GM21723 (cell line): ENCODE measurements at regions not wholly inside any gene's neighbourhood (a gene's known extent, or its start where the extent isn't known, plus 50 kb on each side); places are given as distances from the start of the nearest gene placed in this dataset.

Source experiments
- ATAC-seq: cut with Tn5 transposase; IDR thresholded peaks from one replicate; pipeline ENCODE4 v1.9.1; 2021; ENCODE audit warnings: mild to moderate bottlenecking, moderate library complexity; ENCODE audit not compliant: unreplicated experiment

- ATAC-seq, result no peak
These were observed 271.4 kb upstream of the NR5A2 start for GRCh38 chr1:199756066-199756465.

- no peak for ATAC-seq
These were observed 268.8 kb upstream of the NR5A2 start for GRCh38 chr1:199758626-199759255.

- no peak for ATAC-seq
These were observed 268.2 kb upstream of the NR5A2 start for GRCh38 chr1:199759268-199759730.

GRCh38 chr1:199762572-199762971, 264.9 kb upstream of the NR5A2 start:
- no peak for ATAC-seq

GRCh38 chr1:199766218-199766792, 261.2 kb upstream of the NR5A2 start:
- ATAC-seq, result no peak

GRCh38 chr1:199767700-199768099, 259.8 kb upstream of the NR5A2 start:
- no peak for ATAC-seq

- ATAC-seq, result no peak
These were observed 252.9 kb upstream of the NR5A2 start for GRCh38 chr1:199774433-199775089.

GRCh38 chr1:199776768-199777497, 250.6 kb upstream of the NR5A2 start:
- no peak for ATAC-seq

GRCh38 chr1:199778324-199778955, 249.1 kb upstream of the NR5A2 start:
- no peak for ATAC-seq

GRCh38 chr1:199780091-199780490, 247.4 kb upstream of the NR5A2 start:
- no peak for ATAC-seq

- no peak for ATAC-seq
These were observed 246.4 kb upstream of the NR5A2 start for GRCh38 chr1:199780948-199781670.

GRCh38 chr1:199784138-199784895, 243.2 kb upstream of the NR5A2 start:
- no peak for ATAC-seq

GRCh38 chr1:199786695-199787094, 240.8 kb upstream of the NR5A2 start:
- ATAC-seq, result no peak

- no peak for ATAC-seq
These were observed 238.4 kb upstream of the NR5A2 start for GRCh38 chr1:199789141-199789540.

- ATAC-seq, result no peak
These were observed 236.0 kb upstream of the NR5A2 start for GRCh38 chr1:199791495-199791894.

GRCh38 chr1:199792874-199793273, 234.6 kb upstream of the NR5A2 start:
- ATAC-seq, result no peak

- no peak for ATAC-seq
These were observed 233.2 kb upstream of the NR5A2 start for GRCh38 chr1:199794105-199794863.

- ATAC-seq, result no peak
These were observed 228.4 kb upstream of the NR5A2 start for GRCh38 chr1:199799116-199799515.

GRCh38 chr1:199804526-199804925, 223.0 kb upstream of the NR5A2 start:
- no peak for ATAC-seq
